ENCODE measurements at regions not wholly inside any gene's neighbourhood (a gene's known extent, or its start where the extent isn't known, plus 50 kb on each side); places are given as distances from the start of the nearest gene placed in this dataset.
"Not testable (repeated sequence)": the region's sequence is repeated elsewhere in the genome, so short reads cannot be mapped to it uniquely, and the experiment has no call there.

DNA sequence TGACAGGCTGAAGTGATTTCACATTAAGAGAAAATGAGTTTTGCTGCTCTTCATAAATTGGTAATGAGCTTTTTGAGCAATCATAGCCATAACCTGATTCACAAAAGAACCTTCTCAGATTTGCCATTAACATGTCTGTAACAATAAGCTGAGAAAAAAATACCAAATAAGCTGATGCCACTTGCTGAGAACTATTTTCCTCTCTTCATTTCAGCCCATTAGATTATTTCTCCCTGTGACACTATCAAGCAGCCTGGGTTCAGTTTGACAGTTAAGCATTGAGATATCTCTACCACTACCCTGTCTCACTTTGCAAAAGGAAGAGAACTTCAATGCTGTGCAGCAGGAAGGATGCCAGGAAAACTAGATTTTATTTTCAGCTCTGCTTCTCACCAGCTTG lies 673.9 kb downstream of the TRIB2 start:
- no peak for DNase-seq

DNA sequence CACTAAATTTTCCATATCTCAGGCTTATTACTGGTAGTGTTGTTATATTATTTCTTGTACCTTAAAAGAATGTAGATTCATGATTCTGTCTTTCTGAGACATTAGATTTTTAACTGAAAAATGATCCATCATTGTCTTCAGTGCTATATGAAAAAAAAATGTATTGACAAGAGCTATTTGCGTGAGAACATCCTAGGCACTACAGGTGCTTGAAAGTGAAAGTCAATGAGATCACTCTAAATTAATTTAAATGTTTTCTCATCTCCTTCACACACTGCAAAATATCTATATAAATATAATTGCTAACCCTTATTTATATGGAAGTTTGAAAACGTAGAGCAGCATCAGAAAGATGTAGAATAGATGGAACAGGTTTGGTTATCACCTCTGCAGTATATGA lies 684.6 kb downstream of the TRIB2 start:
- DNase-seq, result no peak

DNA sequence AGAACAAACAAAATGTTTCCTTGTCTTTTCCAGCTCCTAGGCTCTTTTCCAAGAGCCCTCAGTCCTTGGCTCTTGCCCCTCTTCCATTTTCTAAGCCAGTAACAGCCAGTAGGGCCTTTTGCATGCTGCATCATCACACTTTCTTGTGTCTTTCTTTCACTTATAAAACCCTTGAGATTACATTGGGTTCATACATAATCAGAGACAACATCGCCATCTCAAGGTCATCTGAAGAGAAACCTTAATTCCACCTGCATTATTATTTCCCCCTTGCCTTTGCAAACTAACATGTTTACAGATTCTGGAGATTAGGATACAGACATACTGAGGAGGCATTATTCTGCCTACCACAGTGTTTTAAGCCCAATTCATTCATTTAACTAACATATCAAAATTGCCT lies 697.3 kb downstream of the TRIB2 start:
- DNase-seq, result no peak

DNA sequence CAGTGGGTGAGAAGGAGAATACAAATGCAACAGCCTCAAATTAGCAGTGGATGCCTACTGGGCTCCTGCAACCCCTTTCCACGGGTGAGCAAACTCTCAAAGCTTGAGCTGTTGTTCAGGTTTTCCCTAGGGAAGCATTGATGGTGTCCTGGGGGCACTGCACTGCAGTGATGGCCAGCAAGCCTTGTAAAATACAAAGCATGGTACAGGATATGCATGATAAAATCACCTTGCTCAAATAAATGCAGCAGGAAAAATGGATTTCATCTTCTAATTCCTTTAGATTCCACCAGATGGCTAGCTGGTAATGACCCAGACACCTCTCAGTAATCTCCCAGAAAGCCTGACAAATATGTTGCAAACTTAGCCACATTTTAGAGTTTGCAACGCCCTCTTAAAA lies 698.2 kb downstream of the TRIB2 start:
- no peak for DNase-seq

DNA sequence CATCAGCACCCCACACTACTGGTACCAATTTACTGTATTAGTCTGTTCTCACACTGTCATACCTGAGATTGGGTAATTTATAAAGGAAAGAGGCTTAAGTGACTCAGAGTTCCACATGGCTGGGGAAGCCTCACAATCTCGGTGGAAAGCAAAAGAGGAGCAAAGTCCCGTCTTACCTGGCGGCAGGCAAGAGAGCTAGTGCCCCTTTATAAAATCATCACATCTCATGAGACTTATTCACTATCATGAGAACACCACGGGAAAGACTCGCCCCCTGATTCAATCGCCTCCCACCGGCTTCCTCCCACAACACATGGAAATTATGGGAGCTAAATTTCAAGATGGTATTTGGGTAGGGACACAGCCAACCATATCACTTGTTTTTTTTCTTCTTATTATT lies 717.2 kb downstream of the TRIB2 start:
- no peak for DNase-seq

DNA sequence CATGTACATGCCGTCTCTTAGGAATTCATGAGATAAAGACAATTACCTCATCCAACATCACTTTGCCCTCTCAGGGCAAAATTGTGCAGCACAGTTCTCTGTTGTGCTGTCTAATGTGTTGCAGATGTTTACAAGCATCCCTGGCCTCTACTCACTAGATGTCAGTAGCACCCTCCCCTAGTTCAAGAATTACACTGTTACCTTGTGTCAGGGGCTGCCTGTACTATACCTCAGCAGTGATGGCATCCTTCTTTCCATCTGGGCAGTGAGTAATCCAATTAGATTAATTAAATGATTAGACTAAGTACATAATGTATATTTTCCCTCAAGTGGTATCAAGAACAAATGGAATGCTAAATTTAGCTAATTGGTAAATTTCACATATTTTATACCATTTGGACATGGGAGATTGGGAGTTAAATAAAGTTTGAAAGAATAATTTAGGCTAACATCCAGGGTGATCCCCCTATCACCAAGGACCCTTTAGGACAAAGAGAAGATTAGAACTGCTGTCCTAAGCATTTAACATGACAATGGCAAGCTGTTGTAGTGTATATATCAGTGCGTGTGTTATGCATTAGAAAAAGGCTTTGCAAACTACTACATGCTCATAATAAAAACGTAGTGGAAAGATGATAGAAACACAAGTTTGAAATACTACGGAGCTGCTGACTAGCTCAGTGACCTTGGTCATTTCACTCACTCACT lies 727.0 kb downstream of the TRIB2 start:
- DNase-seq, result not testable (repeated sequence)

DNA sequence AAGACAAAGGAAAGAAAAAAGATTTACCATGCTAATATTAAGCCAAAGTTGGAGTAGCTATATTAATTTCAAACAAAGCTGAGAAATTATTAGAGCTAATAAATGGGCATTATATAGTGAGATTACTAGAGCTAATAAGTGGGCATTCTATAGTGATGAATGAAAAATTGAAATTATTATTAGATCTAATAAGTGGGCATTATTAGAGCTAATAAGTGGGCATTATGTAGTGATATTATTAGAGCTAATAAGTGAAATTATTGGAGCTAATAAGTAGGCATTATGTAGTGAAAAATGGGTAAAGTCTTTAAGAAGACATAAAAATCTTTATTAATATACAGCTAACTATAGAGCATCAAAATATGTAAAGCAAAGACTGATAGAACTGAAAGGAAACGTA lies 745.7 kb downstream of the TRIB2 start:
- DNase-seq, result no peak

DNA sequence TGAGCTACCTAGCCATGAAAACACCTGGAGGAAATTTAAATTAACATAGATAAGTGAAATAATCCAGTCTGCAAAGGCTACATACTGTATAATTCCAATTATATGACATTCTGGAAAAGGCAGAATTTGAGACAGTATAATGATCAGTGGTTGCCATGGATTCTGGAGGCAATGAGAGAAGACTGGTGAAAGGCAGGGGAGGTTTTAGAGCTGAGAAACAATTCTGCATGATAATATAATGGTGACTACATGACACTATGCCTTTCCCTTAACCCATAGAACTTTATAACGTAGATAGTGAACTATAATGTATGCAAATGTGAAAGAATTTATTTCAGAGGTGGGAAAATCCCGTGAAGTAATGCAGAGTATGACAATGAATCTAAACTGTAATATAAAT lies 749.3 kb downstream of the TRIB2 start:
- DNase-seq, result no peak

DNA sequence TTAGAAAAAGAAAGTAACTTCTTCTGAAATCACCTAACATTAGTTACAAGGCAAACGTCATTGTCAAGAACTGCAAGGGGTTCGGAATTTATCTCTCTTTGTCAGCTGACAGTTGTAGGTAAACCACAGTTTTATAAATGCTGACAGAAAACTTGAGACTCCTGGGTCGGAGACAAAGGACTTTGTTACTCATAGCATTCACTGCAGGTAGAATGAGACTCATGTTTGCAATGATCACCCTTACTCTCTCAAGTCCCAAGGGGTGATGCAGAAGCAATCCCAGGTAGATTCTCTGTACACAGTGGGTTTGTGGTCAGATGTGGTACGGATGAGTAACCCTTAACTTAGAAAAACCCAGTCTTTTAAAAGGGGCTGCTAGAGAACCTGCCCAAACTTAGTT lies 757.8 kb downstream of the TRIB2 start:
- no peak for DNase-seq

DNA sequence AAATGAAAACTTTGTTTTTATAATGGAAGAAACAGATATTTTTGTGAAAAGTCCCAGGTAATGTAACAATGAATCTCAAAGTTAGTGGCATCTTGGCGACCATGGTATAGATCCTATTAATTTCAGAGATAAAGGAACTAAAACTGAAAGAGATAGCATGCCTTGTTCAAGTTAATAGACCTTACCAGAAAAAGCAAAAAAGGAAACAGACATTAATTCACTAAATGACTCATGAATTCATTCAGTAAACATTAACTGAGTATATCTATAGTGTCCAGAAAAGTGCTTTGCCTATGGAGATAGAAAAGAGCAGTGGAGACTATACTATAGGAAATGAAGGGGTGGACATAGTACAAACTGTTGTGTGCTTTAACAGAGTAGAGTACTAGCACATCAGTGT lies 763.3 kb downstream of the TRIB2 start:
- no peak for DNase-seq

DNA sequence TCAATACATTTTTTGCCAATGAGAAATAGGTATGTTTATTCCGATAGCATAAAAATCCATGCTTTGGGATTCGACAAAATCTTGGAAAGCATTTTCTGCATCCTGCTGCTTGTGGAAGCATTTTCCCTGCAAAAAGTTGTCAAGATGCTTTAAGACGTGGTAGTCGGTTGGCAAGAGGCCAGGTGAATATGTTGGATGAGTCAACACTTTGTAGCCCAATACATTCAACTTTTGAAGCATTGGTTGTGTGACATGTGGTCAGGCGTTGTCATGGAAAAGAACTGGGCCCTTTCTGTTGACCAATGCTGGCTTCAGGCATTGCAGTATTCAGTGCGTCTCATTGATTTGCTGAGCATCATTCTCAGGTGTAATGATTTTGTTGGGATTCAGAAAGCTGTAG lies 764.5 kb downstream of the TRIB2 start:
- DNase-seq, result no peak

DNA sequence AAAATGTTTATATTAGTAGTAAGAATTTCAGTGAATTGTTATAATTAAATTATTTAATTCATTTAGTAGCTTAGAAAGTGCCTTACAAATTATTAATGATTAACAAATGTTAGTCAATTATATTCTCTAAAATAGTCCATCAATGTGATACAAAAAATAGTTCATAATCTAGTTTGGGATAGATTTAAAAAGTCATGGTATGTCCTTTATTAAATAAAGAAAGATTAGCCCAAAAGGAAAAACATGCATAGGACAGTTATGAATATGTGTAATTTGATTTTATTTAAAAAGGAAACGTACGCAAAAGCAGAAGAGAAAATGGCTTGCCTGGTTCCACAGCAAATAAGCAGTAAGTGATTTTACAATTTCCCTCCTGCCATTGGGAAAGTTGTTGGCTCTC lies 768.5 kb downstream of the TRIB2 start:
- DNase-seq, result no peak

DNA sequence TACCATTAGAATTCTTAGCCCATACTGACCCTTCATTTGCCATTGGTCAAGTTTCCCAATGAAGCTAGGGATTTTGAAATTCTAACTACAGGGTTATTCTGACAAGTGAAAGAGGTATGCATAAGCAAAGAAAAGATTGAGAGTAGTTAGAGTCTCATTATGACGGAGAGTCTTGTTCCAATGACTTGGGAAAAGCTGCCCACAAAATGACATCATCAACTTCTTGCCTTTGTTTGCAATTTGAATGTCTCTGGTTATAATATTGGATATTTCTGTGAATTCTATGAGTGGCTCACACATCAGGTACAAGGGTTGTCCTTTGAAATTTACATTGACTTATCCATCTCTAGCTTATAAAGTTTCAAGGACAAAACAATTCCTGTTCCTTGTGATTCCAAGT lies 772.2 kb downstream of the TRIB2 start:
- no peak for DNase-seq

DNA sequence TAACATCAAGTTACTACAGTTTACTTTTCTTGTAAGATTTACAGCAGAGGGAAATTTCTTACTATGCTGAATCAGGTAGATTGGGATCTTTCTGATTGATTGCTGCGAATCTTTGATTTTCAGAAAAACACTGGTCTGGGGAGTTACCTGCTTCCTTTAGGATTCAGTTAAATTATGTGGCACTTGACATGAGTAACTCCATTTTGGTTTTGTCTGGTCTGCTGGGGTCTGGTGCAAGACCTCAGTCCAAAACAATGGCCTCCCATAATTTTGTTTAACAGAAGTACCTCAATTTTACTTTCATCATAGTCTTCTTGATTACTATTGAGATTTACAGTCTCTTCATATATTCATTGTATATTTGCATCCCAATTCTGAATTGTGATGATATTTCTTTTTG lies 775.5 kb downstream of the TRIB2 start:
- DNase-seq, result no peak

DNA sequence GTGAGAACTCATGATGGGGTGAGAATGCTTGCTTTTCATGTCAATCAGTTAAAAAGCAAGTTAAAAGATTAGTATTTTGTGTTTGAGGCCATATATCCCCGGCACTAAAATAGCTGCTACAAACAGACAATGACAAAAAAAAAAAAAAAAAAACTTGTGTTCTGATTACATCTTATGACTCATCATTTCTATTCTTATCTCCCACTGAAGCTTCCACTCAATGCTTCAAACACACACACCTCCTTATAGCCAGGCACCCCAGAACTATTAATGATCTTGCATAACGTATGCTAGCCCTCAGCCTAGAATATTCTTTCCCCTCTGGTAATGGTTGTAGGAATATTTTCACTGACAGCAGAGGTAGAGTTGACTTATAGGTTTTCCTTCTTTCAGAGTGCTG lies 778.3 kb downstream of the TRIB2 start:
- DNase-seq, result no peak

DNA sequence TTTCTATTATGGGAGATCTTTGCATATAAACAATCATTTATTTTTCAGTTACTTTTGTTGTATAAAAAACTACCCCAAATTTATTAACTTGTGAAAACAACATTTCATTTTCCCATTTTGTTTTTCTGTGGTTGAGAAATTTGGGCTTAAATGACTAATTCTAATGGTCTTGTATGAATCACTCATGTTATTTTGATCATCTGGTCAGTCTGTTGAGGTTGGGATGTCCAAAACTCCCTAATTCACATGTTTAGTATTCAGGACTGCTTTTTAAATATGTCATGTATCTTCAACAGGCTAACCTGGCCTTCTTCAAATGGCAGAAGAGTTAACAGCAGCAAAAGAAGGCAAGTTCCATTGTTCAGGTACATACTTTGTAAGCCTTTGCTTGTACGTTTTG lies 788.1 kb downstream of the TRIB2 start:
- DNase-seq, result no peak

DNA sequence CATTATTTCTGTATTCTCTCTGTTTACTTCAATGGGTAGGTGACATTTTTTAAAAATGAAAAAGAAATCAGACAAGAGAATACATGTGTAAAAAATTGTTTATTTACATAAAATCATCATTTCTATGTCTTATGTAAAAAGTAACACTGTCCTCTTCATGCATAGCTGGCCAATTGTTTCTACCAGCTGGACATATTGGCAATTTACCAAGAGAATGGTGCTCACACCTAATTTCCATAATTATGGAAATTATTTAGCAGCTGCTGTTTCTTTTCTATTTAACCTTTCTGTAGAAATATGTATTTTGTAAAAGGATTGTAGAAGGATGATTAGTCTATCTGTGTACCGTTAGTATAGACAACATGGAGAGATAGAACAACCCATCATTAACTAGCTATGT lies 791.9 kb downstream of the TRIB2 start:
- no peak for DNase-seq

DNA sequence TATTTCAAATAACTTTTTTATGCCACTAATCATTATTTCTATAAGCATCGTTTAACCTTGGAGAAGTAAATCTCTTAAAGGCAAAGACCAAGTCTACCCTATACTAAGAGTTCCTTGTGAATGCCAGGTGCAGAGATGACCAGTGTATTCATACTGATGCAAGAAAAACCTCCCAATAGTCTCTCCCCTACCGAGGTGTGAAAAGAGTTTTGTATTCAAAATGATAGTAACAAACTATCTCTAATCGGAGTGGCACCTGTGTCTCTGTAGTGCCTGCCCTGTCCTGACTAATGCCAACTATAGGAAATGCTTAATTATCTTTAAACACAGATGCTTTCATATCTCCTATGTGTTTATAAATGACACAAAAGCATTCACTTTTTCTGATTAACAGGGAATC lies 798.5 kb downstream of the TRIB2 start:
- no peak for DNase-seq

DNA sequence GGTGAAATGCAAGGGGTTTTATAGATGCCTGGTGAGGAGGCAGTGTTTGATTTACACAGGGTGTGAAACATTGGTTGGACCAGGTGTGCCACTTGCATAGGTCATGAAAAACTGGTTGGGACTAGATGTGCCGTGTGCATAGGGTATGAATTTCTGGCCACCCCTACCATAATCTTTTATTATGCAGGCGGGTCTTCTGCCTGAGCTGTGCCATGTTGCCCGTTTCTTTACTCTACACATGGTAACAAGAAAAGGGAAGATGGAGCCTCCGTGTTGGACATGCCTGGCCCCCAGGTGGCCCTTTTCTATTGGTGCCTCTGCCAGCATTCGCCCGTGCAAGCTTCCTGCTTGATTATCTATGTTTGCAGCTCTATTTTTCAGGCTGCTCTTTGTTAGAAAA lies 805.4 kb downstream of the TRIB2 start:
- DNase-seq, result no peak

DNA sequence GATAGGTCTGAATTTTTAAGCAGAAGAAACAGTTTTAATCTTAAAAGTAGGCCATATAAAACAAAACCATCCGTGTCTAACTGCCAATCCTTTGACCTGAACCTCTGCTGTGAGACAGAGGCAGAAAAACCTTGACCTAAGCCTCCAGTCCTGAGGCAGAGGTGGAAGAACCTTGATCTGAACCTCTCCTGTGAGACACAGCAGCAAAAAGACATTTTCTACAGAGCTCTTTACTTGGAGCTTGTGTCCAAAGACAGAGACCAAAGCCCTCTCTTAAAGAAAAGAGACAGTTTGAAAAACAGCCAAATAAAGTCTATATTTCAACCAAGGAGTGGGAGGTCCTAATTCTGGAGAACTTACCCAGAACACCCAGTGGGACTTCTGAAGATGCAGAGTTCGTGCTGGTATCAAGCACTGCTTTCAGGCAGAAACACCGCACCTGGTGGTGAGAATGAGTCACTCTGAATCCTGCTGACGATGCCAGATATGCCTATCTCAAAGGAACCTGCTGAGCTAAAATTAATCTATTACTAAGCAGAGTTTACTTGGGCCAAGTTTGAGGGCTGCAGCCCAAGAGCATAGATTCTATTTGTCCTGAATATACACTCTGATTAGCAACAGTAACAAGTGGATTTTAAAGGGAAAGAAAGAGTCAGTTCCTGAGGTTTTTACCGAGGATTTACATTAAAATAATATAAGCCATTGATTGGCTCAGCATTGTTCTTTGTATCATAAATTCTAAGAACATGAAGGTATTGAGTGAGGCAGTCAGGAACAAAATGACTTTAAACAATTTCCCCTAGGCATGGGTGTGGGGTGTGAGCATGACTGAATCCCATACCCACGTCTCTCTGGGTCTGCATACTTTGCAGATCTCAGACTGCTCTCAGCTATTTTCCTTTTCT lies 806.4 kb downstream of the TRIB2 start:
- no peak for DNase-seq

DNA sequence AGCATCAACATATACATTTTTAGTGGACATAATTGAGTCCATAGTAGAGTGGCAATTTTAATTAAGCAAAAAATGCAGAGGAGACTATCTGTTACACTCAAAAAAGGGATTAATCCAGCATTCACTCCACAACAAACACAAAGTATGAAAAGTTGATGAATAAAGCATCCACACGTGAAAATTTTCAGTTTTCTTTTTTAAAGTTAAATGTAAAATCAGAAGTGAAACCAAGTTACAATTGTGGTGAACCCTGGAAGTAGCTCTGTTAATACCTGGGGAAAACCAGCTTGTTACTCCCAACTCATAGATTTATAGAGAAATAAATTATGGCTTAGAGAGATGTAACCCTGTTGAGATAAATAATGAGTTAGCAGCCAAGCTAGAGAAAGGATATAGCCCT lies 807.8 kb downstream of the TRIB2 start:
- no peak for DNase-seq

DNA sequence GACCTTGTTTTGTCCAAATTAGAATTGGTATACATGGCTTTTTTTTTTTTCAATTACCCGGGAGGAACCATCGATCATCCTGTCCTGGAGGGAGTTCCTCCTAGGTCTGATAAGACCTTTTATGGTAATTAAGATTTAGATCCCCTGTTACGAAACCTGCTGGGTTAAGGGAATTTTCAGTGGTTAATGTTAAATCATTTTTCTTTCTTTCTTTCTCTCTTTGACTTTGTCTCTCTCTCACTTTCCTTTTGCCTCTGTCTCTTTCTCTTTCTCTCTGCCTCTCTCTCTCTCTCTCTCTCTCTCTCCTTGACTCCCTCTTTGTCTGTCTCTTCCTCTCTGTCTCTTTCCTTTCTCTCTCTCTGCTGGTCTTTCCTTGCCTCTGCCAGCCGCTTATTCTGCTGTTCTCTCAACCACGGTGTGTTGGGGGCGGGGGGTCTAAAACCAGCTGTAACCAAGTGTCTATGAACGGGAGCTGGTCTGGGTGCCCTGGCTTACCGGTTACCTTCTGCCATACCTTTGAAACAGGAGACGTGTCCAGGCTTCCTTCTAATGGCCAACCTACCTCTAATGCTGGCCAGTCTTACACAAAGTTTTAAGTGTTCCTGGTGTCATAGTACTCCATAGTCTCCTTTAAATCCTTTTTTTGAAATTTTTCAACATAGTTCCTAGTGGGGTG lies 815.1 kb downstream of the TRIB2 start:
- DNase-seq, result not testable (repeated sequence)

All from muscle of arm (tissue), 1 donor.